CD4-positive, CD25-positive, alpha-beta regulatory T cell (primary cell): ENCODE measurements at regions not wholly inside any gene's neighbourhood (a gene's known extent, or its start where the extent isn't known, plus 50 kb on each side); places are given as distances from the start of the nearest gene placed in this dataset.

Experiments
- ATAC-seq, 2 donors: fragments of 150-1000 bp; cut with Tn5 transposase; one replicate each; pipeline ENCODE4 v1.10.0; 2021; ENCODE audit warnings: low read depth in 2 of 2, moderate number of reproducible peaks in 2 of 2, moderate library complexity in 1 of 2
- DNase-seq, 3 donors: peaks; one replicate each; pipeline versions ENCODE4 v3.0.0 to v3.0.0-alpha.2; 2012 to 2022; ENCODE audit warnings: mixed read lengths in 1 of 3
- H3K27ac ChIP-seq: one replicate; pipeline ENCODE4 v1.7.0; 2013; ENCODE audit warnings: mild to moderate bottlenecking, low read length; ENCODE audit not compliant: insufficient read depth, poor library complexity, severe bottlenecking
- H3K27me3 ChIP-seq: one replicate; pipeline ENCODE4 v1.7.0; 2013; ENCODE audit warnings: low read length; ENCODE audit not compliant: control insufficient read depth, insufficient read depth
- H3K36me3 ChIP-seq: one replicate; pipeline ENCODE4 v1.7.0; 2013; ENCODE audit warnings: mild to moderate bottlenecking, low read length, moderate library complexity; ENCODE audit not compliant: control insufficient read depth, insufficient read depth
- H3K4me1 ChIP-seq: 2 replicates; pipeline ENCODE4 v1.7.0; 2013; ENCODE audit warnings: mild to moderate bottlenecking, low read length; ENCODE audit not compliant: insufficient read depth, control insufficient read depth, poor library complexity, severe bottlenecking
- H3K4me3 ChIP-seq: one replicate; pipeline ENCODE4 v1.7.0; 2013; ENCODE audit warnings: low read depth, mild to moderate bottlenecking, low read length, moderate library complexity
- H3K9me3 ChIP-seq, 2 experiments: 1 replicate in 1 of 2; 2 replicates in 1 of 2; pipeline ENCODE4 v1.7.0; 2013; ENCODE audit warnings: low read length in 2 of 2, mild to moderate bottlenecking in 1 of 2, moderate library complexity in 1 of 2; ENCODE audit not compliant: control insufficient read depth in 2 of 2
- H3K27ac Mint-ChIP-seq, 3 donors: one replicate each; pipeline ENCODE4 v1.8.0; 2020 to 2022; ENCODE audit warnings: mild to moderate bottlenecking in 3 of 3, mixed read lengths in 3 of 3, moderate library complexity in 2 of 3
- H3K27me3 Mint-ChIP-seq: one replicate; pipeline ENCODE4 v1.8.0; 2022; ENCODE audit warnings: mild to moderate bottlenecking, mixed read lengths
- H3K36me3 Mint-ChIP-seq: one replicate; pipeline ENCODE4 v1.8.0; 2020; ENCODE audit warnings: mixed read lengths
- H3K4me1 Mint-ChIP-seq, 4 donors: one replicate each; pipeline ENCODE4 v1.8.0; 2020 to 2022; ENCODE audit warnings: mixed read lengths in 4 of 4, mild to moderate bottlenecking in 1 of 4
- H3K4me3 Mint-ChIP-seq, 4 donors: one replicate each; pipeline ENCODE4 v1.8.0; 2020 to 2022; ENCODE audit warnings: mild to moderate bottlenecking in 4 of 4, mixed read lengths in 4 of 4, moderate library complexity in 3 of 4
- H3K9me3 Mint-ChIP-seq, 7 donors: one replicate each; pipeline ENCODE4 v1.8.0; 2020 to 2022; ENCODE audit warnings: mixed read lengths in 7 of 7, mild to moderate bottlenecking in 3 of 7, moderate library complexity in 2 of 7

DNA sequence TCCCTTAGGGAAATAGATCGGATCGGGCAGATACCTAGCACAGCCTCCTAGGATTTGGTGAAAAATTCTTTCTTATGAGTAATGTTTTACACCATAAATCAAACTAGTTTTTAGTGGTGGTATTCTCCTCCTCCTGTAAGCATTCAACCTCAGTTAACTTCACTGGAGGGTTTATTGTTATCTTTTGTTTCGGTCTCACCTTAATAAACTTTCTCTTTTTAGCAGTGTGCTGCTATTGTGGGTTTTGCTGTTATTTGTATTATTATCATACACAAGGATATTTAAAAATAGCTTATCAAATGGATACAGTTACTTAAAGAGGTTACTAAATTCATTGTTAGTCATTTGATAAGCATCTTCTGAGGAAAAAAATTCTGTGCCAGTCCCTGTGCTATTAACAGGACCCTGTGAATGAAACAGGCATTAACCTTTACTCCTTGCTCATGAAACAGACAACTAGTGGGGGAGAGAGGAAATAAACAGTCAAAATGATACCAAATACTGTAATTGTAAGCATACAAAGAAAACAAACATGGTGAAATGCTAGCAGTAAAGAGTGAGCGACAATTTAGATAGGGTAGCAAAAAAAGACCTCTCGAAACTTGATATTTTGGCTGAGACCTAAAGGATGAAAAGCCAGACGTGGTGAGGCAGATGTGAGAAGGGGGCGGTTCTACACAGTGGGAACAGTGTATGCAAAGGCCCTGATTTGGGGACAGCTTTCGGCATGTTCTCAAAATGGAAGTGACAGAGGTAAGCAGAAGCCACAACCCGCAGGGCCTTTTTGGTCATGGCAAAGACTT lies 178.7 kb upstream of the SOX5 start:
- Histone ChIP-seq H3K9me3 (no peaks in the 10 kb centered on the region), H3K27ac (no peak overlapping the region), H3K36me3 (no peaks in the 10 kb centered on the region), H3K27me3 (no peaks in the 10 kb centered on the region), H3K4me3 (no peak overlapping the region), H3K4me1 (no peaks in the 10 kb centered on the region)
- DNase-seq (no peak), ATAC-seq (no peak)
- H3K36me3 Mint-ChIP-seq = no peaks in the 10 kb centered on the region
- no peak overlapping the region for H3K4me3 Mint-ChIP-seq
- H3K27ac Mint-ChIP-seq = no peak overlapping the region
- no peaks in the 10 kb centered on the region for H3K4me1 Mint-ChIP-seq
- H3K9me3 Mint-ChIP-seq = peaks cover 0 to 8% (median 4%) of the 10 kb centered on the region in 7 donors
- H3K27me3 Mint-ChIP-seq = no peaks in the 10 kb centered on the region

DNA sequence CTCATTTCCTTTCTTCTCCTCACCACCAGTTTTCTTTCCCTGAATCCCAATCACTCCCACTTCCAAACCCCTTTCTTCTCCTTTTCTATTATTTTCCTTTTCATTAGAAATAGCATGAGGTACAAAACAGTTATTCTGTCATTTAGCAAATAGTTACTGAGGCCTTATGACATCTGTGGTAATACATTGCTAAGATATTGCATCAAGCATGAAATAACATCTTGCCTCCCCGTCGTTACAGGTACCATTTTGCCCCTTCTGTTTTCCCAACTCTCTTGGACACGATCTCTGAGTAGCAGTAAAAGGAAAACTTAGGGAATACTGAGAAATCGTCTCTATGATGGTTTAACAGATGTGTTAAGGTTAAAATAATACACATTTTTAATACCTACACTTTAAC lies 175.8 kb upstream of the SOX5 start:
- Histone ChIP-seq H3K36me3 (no peaks in the 10 kb centered on the region), H3K27me3 (no peaks in the 10 kb centered on the region), H3K27ac (no peak overlapping the region), H3K9me3 (no peaks in the 10 kb centered on the region), H3K4me1 (no peaks in the 10 kb centered on the region), H3K4me3 (no peak overlapping the region)
- DNase-seq (no peak), ATAC-seq (no peak)
- peaks cover 0 to 12% (median 4%) of the 10 kb centered on the region in 7 donors for H3K9me3 Mint-ChIP-seq
- H3K27me3 Mint-ChIP-seq = no peaks in the 10 kb centered on the region
- H3K36me3 Mint-ChIP-seq = no peaks in the 10 kb centered on the region
- no peak overlapping the region for H3K4me3 Mint-ChIP-seq
- no peaks in the 10 kb centered on the region for H3K4me1 Mint-ChIP-seq
- no peak overlapping the region for H3K27ac Mint-ChIP-seq

DNA sequence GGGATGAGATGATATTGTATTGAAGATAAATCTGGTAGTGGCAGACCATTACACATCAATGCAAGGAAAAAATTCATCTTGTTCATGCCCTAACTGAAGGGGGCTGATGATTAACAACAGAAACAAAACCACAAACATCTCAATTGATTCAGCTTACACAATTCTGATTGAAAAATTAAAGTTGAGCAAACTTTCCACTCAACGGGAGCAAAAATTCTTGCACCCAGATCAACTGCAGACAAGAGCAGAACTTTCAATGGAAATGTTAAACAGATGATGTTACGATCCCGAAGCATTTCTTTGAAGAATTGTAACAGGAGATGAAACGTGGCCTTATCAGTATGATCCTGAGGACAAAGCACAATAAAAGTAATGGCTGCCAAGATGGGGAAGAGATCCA lies 172.4 kb upstream of the SOX5 start:
- Histone ChIP-seq H3K9me3 (no peaks in the 10 kb centered on the region), H3K36me3 (no peaks in the 10 kb centered on the region), H3K27me3 (no peaks in the 10 kb centered on the region), H3K27ac (no peak overlapping the region), H3K4me3 (no peak overlapping the region), H3K4me1 (no peaks in the 10 kb centered on the region)
- H3K27me3 Mint-ChIP-seq = no peaks in the 10 kb centered on the region
- H3K4me1 Mint-ChIP-seq = no peaks in the 10 kb centered on the region
- H3K4me3 Mint-ChIP-seq = no peak overlapping the region
- no peak overlapping the region for H3K27ac Mint-ChIP-seq
- H3K36me3 Mint-ChIP-seq = no peaks in the 10 kb centered on the region
- ATAC-seq (no peak), DNase-seq (no peak)
- H3K9me3 Mint-ChIP-seq = peaks cover 0 to 13% (median 4%) of the 10 kb centered on the region in 7 donors

DNA sequence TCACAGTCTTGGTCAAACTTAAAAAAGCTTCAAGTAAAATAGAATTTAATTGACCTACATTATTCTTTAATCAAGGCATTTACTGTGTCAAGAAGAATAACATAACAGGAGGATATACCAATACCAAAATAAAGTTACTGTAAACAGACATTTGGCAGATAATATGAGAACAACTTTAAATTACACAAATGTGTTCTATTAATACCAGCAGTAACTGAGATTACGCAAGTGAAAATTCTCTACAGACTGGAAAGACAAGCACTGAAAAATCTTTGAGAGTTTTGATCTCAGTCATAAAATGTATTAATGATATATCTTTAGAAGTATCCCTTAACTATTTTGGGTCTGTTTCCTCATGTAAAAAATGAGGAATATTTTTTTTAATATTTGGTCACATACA lies 169.2 kb upstream of the SOX5 start:
- H3K9me3 ChIP-seq = no peaks in the 10 kb centered on the region
- no peaks in the 10 kb centered on the region for H3K27me3 ChIP-seq
- Mint-ChIP-seq H3K4me3 (no peak overlapping the region), H3K9me3 (peaks cover 0 to 8% (median 2%) of the 10 kb centered on the region in 7 donors), H3K36me3 (no peaks in the 10 kb centered on the region), H3K4me1 (no peaks in the 10 kb centered on the region), H3K27me3 (no peaks in the 10 kb centered on the region), H3K27ac (no peak overlapping the region)
- ATAC-seq (no peak), DNase-seq (no peak)
- H3K36me3 ChIP-seq = no peaks in the 10 kb centered on the region
- H3K27ac ChIP-seq = no peak overlapping the region
- no peak overlapping the region for H3K4me3 ChIP-seq
- no peaks in the 10 kb centered on the region for H3K4me1 ChIP-seq

DNA sequence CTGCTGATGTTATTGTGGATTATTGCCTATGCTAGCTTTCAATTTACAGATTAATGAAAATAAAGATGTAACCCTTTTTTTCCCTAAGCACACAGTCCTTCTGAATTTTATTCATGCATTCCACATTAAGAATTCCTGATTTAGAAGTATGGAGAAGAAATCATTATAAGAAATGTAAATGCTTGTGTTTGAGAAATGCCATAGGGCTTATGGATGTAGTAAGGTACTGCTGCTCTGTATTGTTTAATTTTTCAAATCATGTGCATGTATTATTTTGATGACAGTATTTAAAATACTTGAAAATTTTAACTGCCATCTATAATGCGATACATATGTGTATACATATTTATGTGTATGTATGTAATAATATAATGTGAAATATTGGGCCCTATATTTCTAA lies 167.1 kb upstream of the SOX5 start:
- no peaks in the 10 kb centered on the region for H3K27me3 Mint-ChIP-seq
- no peaks in the 10 kb centered on the region for H3K9me3 ChIP-seq
- H3K4me1 ChIP-seq = no peaks in the 10 kb centered on the region
- peaks cover 0 to 5% (median 3%) of the 10 kb centered on the region in 7 donors for H3K9me3 Mint-ChIP-seq
- H3K27me3 ChIP-seq = no peaks in the 10 kb centered on the region
- no peaks in the 10 kb centered on the region for H3K36me3 ChIP-seq
- no peaks in the 10 kb centered on the region for H3K36me3 Mint-ChIP-seq
- no peak overlapping the region for H3K4me3 ChIP-seq
- no peak for DNase-seq
- no peak overlapping the region for H3K27ac Mint-ChIP-seq
- no peak overlapping the region for H3K27ac ChIP-seq
- H3K4me1 Mint-ChIP-seq = no peaks in the 10 kb centered on the region
- no peak overlapping the region for H3K4me3 Mint-ChIP-seq
- no peak for ATAC-seq

DNA sequence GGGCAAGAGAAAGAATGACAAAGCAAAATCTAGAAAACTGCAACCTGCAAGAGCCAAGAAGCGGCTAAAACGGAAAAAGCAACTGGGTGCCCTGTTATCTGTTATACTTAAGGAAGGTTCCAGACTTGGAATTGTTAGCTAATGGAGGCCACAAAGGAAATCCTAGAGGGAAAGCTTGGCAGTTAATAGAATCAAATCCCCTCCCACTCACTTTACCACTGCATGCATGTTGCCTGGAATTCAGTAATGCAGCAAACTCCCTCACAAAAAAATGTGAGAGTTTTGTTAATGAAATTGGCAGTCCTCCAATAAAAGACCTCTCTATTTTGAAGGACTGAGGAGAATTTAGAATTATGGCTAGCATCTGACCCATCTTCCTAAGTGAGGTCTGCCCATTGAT lies 164.2 kb upstream of the SOX5 start:
- H3K36me3 Mint-ChIP-seq = no peaks in the 10 kb centered on the region
- Histone ChIP-seq H3K36me3 (no peaks in the 10 kb centered on the region), H3K9me3 (no peaks in the 10 kb centered on the region), H3K27me3 (no peaks in the 10 kb centered on the region), H3K4me1 (no peaks in the 10 kb centered on the region), H3K4me3 (no peak overlapping the region), H3K27ac (no peak overlapping the region)
- DNase-seq (no peak), ATAC-seq (no peak)
- no peak overlapping the region for H3K27ac Mint-ChIP-seq
- no peaks in the 10 kb centered on the region for H3K27me3 Mint-ChIP-seq
- H3K4me3 Mint-ChIP-seq = no peak overlapping the region
- peaks cover 0 to 4% (median 1%) of the 10 kb centered on the region in 7 donors for H3K9me3 Mint-ChIP-seq
- no peaks in the 10 kb centered on the region for H3K4me1 Mint-ChIP-seq

DNA sequence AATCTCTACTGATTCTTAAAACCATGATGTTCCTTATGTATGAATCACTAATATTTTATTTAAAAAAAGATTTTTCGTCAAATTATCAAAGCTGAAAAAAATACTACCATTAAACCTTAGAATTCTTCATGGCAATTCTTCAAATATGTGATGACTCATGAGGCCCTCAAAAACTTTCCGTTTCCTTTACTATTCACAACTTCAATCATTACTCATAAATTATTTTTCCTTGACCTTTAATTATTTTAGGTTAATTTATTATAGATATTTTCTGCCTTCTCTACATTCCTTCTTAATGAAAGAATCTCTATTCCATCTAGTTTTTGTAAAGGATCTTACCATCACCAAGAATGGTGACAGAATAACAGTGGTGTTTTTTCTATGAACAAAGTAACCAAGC lies 162.1 kb upstream of the SOX5 start:
- Histone ChIP-seq H3K4me1 (no peaks in the 10 kb centered on the region), H3K36me3 (no peaks in the 10 kb centered on the region), H3K27ac (no peak overlapping the region), H3K9me3 (no peaks in the 10 kb centered on the region), H3K27me3 (no peaks in the 10 kb centered on the region), H3K4me3 (no peak overlapping the region)
- Mint-ChIP-seq H3K4me3 (no peak overlapping the region), H3K36me3 (no peaks in the 10 kb centered on the region), H3K27ac (no peak overlapping the region), H3K27me3 (no peaks in the 10 kb centered on the region), H3K9me3 (peaks cover 0 to 4% (median 0%) of the 10 kb centered on the region in 7 donors), H3K4me1 (no peaks in the 10 kb centered on the region)
- no peak for DNase-seq
- ATAC-seq = no peak

DNA sequence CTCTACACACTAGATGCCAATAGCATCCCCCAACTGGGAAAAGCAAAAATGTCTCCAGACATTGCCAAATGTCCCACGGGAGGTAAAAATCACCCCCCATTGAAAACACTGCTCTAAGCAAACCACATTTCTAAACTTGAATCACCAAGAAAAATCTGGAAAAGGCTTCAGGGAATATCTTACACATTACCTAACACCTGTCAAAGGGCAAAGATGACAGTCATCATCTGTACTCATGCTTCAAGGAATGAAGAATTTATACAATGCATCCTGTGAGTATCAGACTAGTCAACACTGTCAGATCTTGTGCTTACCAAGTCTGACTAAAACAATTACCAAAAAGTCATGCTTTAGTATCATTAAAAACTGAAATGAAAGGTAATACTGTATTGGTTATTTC lies 161.6 kb upstream of the SOX5 start:
- no peak overlapping the region for H3K4me3 Mint-ChIP-seq
- ATAC-seq (no peak), DNase-seq (no peak)
- no peaks in the 10 kb centered on the region for H3K36me3 Mint-ChIP-seq
- no peaks in the 10 kb centered on the region for H3K36me3 ChIP-seq
- H3K27me3 ChIP-seq = no peaks in the 10 kb centered on the region
- H3K27ac ChIP-seq = no peak overlapping the region
- H3K4me1 ChIP-seq = no peaks in the 10 kb centered on the region
- no peaks in the 10 kb centered on the region for H3K4me1 Mint-ChIP-seq
- H3K9me3 ChIP-seq = no peaks in the 10 kb centered on the region
- H3K9me3 Mint-ChIP-seq = peaks cover 0 to 4% (median 1%) of the 10 kb centered on the region in 7 donors
- no peaks in the 10 kb centered on the region for H3K27me3 Mint-ChIP-seq
- no peak overlapping the region for H3K27ac Mint-ChIP-seq
- no peak overlapping the region for H3K4me3 ChIP-seq
